ENCODE measurements at regions not wholly inside any gene's neighbourhood (a gene's known extent, or its start where the extent isn't known, plus 50 kb on each side); places are given as distances from the start of the nearest gene placed in this dataset.

DNA sequence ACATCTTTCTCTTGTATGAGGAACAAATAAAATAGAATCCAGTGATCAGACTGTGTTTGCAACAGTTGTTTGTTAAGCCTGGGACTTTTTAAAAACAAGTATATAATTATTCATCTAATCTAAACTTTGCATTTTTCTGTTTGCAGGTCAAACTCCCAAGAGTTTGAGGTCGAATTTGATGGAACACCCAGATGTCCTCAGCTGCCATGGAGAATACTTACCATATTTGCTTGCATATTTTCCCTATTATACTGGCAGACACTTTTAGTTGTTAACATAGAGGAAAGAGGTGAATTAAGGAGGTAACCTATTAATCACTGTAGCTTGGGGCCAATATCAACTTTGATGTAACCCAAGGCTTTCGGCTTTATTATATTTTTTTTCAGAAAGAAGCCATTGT, 401.5 kb upstream of the DIPK2B start:
- Histone ChIP-seq H3K4me3 (replicated peaks in 1 of 3) (no peak overlapping the region), H3K27me3 (no peaks in the 10 kb centered on the region), H3K36me3 (no peaks in the 10 kb centered on the region), H3K27ac (no peak overlapping the region), H3K9me3 (no peaks in the 10 kb centered on the region), H3K4me1 (no peaks in the 10 kb centered on the region)
- no peak for DNase-seq
- 69 to 73% methylated on average over 2 of the region's 2 CpGs for WGBS, 2 donors
- TF ChIP-seq, protein P1, sequence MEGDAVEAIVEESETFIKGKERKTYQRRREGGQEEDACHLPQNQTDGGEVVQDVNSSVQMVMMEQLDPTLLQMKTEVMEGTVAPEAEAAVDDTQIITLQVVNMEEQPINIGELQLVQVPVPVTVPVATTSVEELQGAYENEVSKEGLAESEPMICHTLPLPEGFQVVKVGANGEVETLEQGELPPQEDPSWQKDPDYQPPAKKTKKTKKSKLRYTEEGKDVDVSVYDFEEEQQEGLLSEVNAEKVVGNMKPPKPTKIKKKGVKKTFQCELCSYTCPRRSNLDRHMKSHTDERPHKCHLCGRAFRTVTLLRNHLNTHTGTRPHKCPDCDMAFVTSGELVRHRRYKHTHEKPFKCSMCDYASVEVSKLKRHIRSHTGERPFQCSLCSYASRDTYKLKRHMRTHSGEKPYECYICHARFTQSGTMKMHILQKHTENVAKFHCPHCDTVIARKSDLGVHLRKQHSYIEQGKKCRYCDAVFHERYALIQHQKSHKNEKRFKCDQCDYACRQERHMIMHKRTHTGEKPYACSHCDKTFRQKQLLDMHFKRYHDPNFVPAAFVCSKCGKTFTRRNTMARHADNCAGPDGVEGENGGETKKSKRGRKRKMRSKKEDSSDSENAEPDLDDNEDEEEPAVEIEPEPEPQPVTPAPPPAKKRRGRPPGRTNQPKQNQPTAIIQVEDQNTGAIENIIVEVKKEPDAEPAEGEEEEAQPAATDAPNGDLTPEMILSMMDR (IDR thresholded peaks at IDR 0.05): no peak
- no peak for TF ChIP-seq POLR2A (IDR thresholded peaks at IDR 0.05)
- intact Hi-C loops (cut with DNase I): no loop called here

DNA sequence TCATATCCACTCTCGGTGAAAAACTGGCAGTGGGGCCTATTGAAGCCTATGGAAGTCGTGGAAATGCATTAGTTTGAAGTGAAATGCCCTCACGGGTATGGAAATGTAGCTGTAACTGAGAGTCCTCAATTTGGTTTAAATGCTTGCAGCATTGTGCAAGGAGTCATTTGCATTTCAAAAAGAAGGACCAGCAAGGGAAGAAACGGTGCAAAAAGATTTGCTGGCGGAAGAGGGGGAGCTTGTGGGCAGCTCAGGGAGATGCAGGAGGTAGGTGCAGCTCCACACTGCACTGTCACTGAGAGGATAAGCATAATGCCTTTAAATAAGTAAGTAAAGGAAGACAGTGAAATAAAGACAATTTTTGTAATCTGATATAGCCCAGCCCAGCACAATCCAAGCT, 400.4 kb upstream of the DIPK2B start:
- Histone ChIP-seq H3K27ac (no peak overlapping the region), H3K27me3 (no peaks in the 10 kb centered on the region), H3K4me1 (no peaks in the 10 kb centered on the region), H3K4me3 (replicated peaks in 1 of 3) (no peak overlapping the region), H3K36me3 (no peaks in the 10 kb centered on the region), H3K9me3 (no peaks in the 10 kb centered on the region)
- TF ChIP-seq, protein P1 (IDR thresholded peaks at IDR 0.05): no peak
- TF ChIP-seq POLR2A (IDR thresholded peaks at IDR 0.05): no peak
- no peak for DNase-seq
- WGBS, 2 donors: 74 to 81% methylated on average over 5 of the region's 5 CpGs
- intact Hi-C loops (cut with DNase I): no loop called here

DNA sequence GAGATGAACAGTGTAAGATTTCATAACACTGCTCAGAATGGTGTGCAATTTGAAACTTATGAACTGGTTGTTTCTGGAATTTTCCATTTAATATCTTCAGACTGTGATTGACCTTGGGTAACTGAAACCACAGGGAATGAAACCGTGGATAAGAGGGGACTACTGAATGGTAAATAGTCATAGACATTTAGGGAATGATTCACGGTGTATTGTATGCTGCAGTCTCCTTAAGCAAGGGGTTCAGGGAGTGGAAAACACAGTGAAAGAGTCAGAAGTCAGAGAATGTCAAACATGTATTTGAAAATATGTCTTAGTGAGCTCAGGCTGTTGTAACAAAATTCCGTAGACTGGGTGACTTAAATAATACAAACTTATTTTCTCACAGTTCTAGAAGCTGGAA, 398.2 kb upstream of the DIPK2B start:
- Histone ChIP-seq H3K9me3 (no peaks in the 10 kb centered on the region), H3K27ac (no peak overlapping the region), H3K36me3 (no peaks in the 10 kb centered on the region), H3K4me3 (replicated peaks in 1 of 3) (no peak overlapping the region), H3K4me1 (no peaks in the 10 kb centered on the region), H3K27me3 (no peaks in the 10 kb centered on the region)
- TF ChIP-seq, protein P1 (IDR thresholded peaks at IDR 0.05): no peak
- TF ChIP-seq POLR2A (IDR thresholded peaks at IDR 0.05): no peak
- WGBS, 2 donors: 91 to 97% methylated on average over 3 of the region's 3 CpGs
- no peak for DNase-seq
- intact Hi-C loops (cut with DNase I): no loop called here

DNA sequence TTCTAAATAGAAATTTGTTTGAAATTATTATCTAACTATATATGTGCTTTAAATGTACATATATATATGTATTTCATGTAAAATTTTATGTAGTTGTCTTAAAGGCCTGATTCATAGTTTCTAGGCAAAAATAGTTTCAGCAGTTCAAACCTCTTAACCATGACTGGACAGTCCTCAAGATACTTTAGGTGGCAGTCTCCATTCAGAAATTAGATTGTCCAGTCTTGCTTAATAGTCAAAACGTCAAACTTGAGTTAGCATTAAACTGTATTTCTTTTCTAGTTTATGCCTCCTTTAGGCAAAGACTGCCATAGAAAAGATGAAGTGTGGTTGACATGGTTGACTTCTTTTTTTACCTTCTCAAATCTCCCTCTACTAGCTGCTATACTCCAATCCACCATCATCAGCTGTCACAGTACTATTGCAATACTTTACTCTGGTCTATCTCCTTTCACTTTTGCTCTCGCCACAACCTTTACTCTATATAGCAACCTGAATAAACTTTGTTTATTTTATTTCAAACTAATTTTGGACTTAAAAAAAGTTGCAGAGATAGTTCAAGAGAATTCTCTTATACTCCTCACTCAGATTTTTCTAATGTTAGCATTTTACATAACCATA, 395.6 kb upstream of the DIPK2B start:
- Histone ChIP-seq H3K27ac (no peak overlapping the region), H3K4me1 (no peaks in the 10 kb centered on the region), H3K27me3 (no peaks in the 10 kb centered on the region), H3K36me3 (no peaks in the 10 kb centered on the region), H3K4me3 (replicated peaks in 1 of 3) (no peak overlapping the region), H3K9me3 (no peaks in the 10 kb centered on the region)
- DNase-seq: no peak
- TF ChIP-seq, protein P1 (IDR thresholded peaks at IDR 0.05): peak in 3 of 6 experiments; percentile 18 to 36 (median 35)
- TF ChIP-seq POLR2A (IDR thresholded peaks at IDR 0.05): no peak
- intact Hi-C loops (cut with DNase I): no loop called here
- 48 to 49% methylated on average over 2 of the region's 2 CpGs for WGBS, 2 donors

DNA sequence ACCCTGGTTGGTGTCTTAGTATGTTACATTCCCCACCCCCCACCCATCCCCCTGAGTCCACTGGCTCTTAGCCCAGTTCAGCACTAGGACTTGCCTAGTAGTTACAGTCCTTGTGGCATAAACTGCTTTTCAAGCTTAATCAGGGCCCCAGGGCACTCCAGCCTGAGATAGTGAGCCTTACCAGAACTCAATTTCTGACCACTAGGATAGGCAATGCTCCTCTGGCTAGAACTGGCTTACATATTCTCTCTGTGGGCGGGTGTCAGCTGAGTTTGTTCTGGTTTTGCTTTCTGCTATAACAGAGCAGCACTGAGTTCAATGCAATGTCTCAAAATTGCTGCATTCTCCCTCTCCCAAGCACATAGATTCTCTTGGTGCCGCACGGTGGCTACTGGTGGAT, 391.4 kb upstream of the DIPK2B start:
- intact Hi-C loops (cut with DNase I): no loop called here
- TF ChIP-seq POLR2A (IDR thresholded peaks at IDR 0.05): no peak
- TF ChIP-seq, protein P1 (IDR thresholded peaks at IDR 0.05): no peak
- WGBS, 2 donors: 83 to 88% methylated on average over 3 of the region's 3 CpGs

More for the DNA sequence above, 391.4 kb upstream of the DIPK2B start:
- H3K27me3 ChIP-seq: no peaks in the 10 kb centered on the region
- H3K4me1 ChIP-seq: no peaks in the 10 kb centered on the region
- H3K9me3 ChIP-seq: no peaks in the 10 kb centered on the region
- DNase-seq: peak in 1 of 2 donors; percentile 2
- H3K27ac ChIP-seq: no peak overlapping the region
- no peaks in the 10 kb centered on the region for H3K36me3 ChIP-seq
- H3K4me3 ChIP-seq (replicated peaks in 1 of 3): no peak overlapping the region

Data from thyroid gland (tissue), 4 donors.